Peyer's patch (tissue), 4 donors: ENCODE measurements at regions not wholly inside any gene's neighbourhood (a gene's known extent, or its start where the extent isn't known, plus 50 kb on each side); places are given as distances from the start of the nearest gene placed in this dataset.

ENCODE experiments used
- DNase-seq, 3 donors: peaks; one replicate each; pipeline ENCODE4 v3.0.0-alpha.2; 2017 to 2019
- H3K27ac ChIP-seq, 4 donors: fragments of 200-600 bp; sonication (generic); one replicate each; pipeline ENCODE4 v1.5.1; 2016 to 2019
- H3K27me3 ChIP-seq, 2 donors: fragments of 200-600 bp; sonication (generic); one replicate each; pipeline ENCODE4 v1.5.1; 2019
- H3K36me3 ChIP-seq, 3 donors: fragments of 200-600 bp; sonication (generic); one replicate each; pipeline ENCODE4 v1.5.1; 2016 to 2019
- H3K4me1 ChIP-seq, 4 donors: fragments of 200-600 bp; sonication (generic); one replicate each; pipeline ENCODE4 v1.5.1; 2016 to 2019
- H3K4me3 ChIP-seq, 4 donors: fragments of 200-600 bp; sonication (generic); 1 replicate in 3 of 4; 2 replicates in 1 of 4; pipeline ENCODE4 v1.5.1; 2016 to 2019; ENCODE audit warnings: mild to moderate bottlenecking in 1 of 4
- H3K9me3 ChIP-seq, 4 donors: fragments of 200-600 bp; sonication (generic); one replicate each; pipeline ENCODE4 v1.5.1; 2016 to 2019; ENCODE audit warnings: mild to moderate bottlenecking in 1 of 4
- CTCF ChIP-seq, 6 experiments: fragments of 450-650 bp in 4 of 6; fragments of 200-600 bp in 2 of 6; sonication (generic) in 1 of 6; IDR thresholded peaks; one replicate each; pipeline ENCODE4 v1.5.1; 2017 to 2019; ENCODE audit warnings: antibody characterized with exemption in 6 of 6, mild to moderate bottlenecking in 3 of 6, moderate library complexity in 1 of 6
- POLR2A ChIP-seq, 2 donors: fragments of 450-650 bp; IDR thresholded peaks; one replicate each; pipeline ENCODE4 v1.5.1; 2017; ENCODE audit warnings: antibody characterized with exemption in 2 of 2, mild to moderate bottlenecking in 2 of 2, moderate library complexity in 2 of 2

GRCh38 chr1:72634946-72635345 is 352.6 kb upstream of the NEGR1 start:
- Histone ChIP-seq H3K4me3 (no peak overlapping the region), H3K27ac (no peak overlapping the region), H3K27me3 (no peaks in the 10 kb centered on the region), H3K36me3 (no peaks in the 10 kb centered on the region), H3K9me3 (no peaks in the 10 kb centered on the region), H3K4me1 (no peaks in the 10 kb centered on the region)
- TF ChIP-seq POLR2A (IDR thresholded peaks at IDR 0.05) (no peak), CTCF (IDR thresholded peaks at IDR 0.05) (no peak)
- DNase-seq, result no peak

- Histone ChIP-seq H3K27ac (no peak overlapping the region), H3K4me1 (no peaks in the 10 kb centered on the region), H3K9me3 (no peaks in the 10 kb centered on the region), H3K27me3 (no peaks in the 10 kb centered on the region), H3K36me3 (no peaks in the 10 kb centered on the region), H3K4me3 (no peak overlapping the region)
- TF ChIP-seq CTCF (IDR thresholded peaks at IDR 0.05) (no peak), POLR2A (IDR thresholded peaks at IDR 0.05) (no peak)
- no peak for DNase-seq
Observed at GRCh38 chr1:72631449-72631848, 349.1 kb upstream of the NEGR1 start.

GRCh38 chr1:72623299-72623708 is 341.0 kb upstream of the NEGR1 start:
- no peak for DNase-seq
- no peak overlapping the region for H3K27ac ChIP-seq
- peak overlapping the region in 1 of 4 donors; percentile 18 for H3K4me3 ChIP-seq
- no peaks in the 10 kb centered on the region for H3K36me3 ChIP-seq
- TF ChIP-seq POLR2A (IDR thresholded peaks at IDR 0.05), result no peak
- peak in 4 of 6 experiments; percentile 25 to 49 (median 48) for TF ChIP-seq CTCF (IDR thresholded peaks at IDR 0.05)
- H3K27me3 ChIP-seq, result no peaks in the 10 kb centered on the region
- no peaks in the 10 kb centered on the region for H3K4me1 ChIP-seq
- no peaks in the 10 kb centered on the region for H3K9me3 ChIP-seq

GRCh38 chr1:72620453-72620852 is 338.1 kb upstream of the NEGR1 start:
- no peak overlapping the region for H3K27ac ChIP-seq
- no peaks in the 10 kb centered on the region for H3K27me3 ChIP-seq
- H3K4me3 ChIP-seq, result no peak overlapping the region

GRCh38 chr1:72606216-72606810 is 324.0 kb upstream of the NEGR1 start:
- TF ChIP-seq CTCF (IDR thresholded peaks at IDR 0.05) (no peak), POLR2A (IDR thresholded peaks at IDR 0.05) (no peak)
- DNase-seq, result no peak
- Histone ChIP-seq H3K9me3 (no peaks in the 10 kb centered on the region), H3K27me3 (no peaks in the 10 kb centered on the region), H3K36me3 (no peaks in the 10 kb centered on the region), H3K4me1 (no peaks in the 10 kb centered on the region), H3K4me3 (no peak overlapping the region), H3K27ac (no peak overlapping the region)

More at GRCh38 chr1:72620453-72620852, 338.1 kb upstream of the NEGR1 start:
- Histone ChIP-seq H3K9me3 (no peaks in the 10 kb centered on the region), H3K36me3 (no peaks in the 10 kb centered on the region), H3K4me1 (no peaks in the 10 kb centered on the region)
- TF ChIP-seq CTCF (IDR thresholded peaks at IDR 0.05) (no peak), POLR2A (IDR thresholded peaks at IDR 0.05) (no peak)
- no peak for DNase-seq
